Trophoblast cell (in vitro differentiated cells and primary cell): ENCODE measurements at regions not wholly inside any gene's neighbourhood (a gene's known extent, or its start where the extent isn't known, plus 50 kb on each side); places are given as distances from the start of the nearest gene placed in this dataset.

ENCODE experiments used
- DNase-seq, 2 donors: peaks; one replicate each; pipeline ENCODE4 v3.0.0-alpha.2; 2016
- H2AFZ ChIP-seq: 2 replicates; pipeline ENCODE4 v1.6.1; 2013; ENCODE audit warnings: low read length, moderate library complexity, mild to moderate bottlenecking; ENCODE audit not compliant: insufficient read depth, poor library complexity
- H2AK5ac ChIP-seq: 2 replicates; pipeline ENCODE4 v1.6.1; 2013; ENCODE audit warnings: mild to moderate bottlenecking, low read length
- H2BK120ac ChIP-seq: 2 replicates; pipeline ENCODE4 v1.6.1; 2013; ENCODE audit warnings: low read length, mild to moderate bottlenecking, moderate library complexity; ENCODE audit not compliant: insufficient read depth, poor library complexity
- H2BK12ac ChIP-seq: 2 replicates; pipeline ENCODE4 v1.6.1; 2013; ENCODE audit warnings: mild to moderate bottlenecking, low read length, moderate library complexity
- H2BK5ac ChIP-seq: 2 replicates; pipeline ENCODE4 v1.6.1; 2013; ENCODE audit warnings: low read length, low read depth, moderate library complexity, mild to moderate bottlenecking; ENCODE audit not compliant: poor library complexity
- H3K14ac ChIP-seq: 2 replicates; pipeline ENCODE4 v1.6.1; 2013; ENCODE audit warnings: mild to moderate bottlenecking, low read length
- H3K18ac ChIP-seq: 2 replicates; pipeline ENCODE4 v1.6.1; 2013; ENCODE audit warnings: mild to moderate bottlenecking, low read length
- H3K23ac ChIP-seq: 2 replicates; pipeline ENCODE4 v1.6.1; 2013; ENCODE audit warnings: low read length
- H3K27ac ChIP-seq: 2 replicates; pipeline ENCODE4 v1.5.1; 2013; ENCODE audit warnings: low read depth, mild to moderate bottlenecking, inconsistent platforms, low read length, moderate library complexity
- H3K27me3 ChIP-seq: 2 replicates; pipeline ENCODE4 v1.6.1; 2013; ENCODE audit warnings: inconsistent platforms, mild to moderate bottlenecking, low read length, moderate library complexity; ENCODE audit not compliant: insufficient read depth
- H3K36me3 ChIP-seq, 2 experiments: 1 replicate in 1 of 2; 2 replicates in 1 of 2; pipeline ENCODE4 v1.6.1; 2013; ENCODE audit warnings: low read length in 2 of 2, mild to moderate bottlenecking in 2 of 2, moderate library complexity in 1 of 2; ENCODE audit not compliant: insufficient read depth in 2 of 2, control insufficient read depth in 1 of 2
- H3K4ac ChIP-seq: 2 replicates; pipeline ENCODE4 v1.6.1; 2013; ENCODE audit warnings: low read depth, mild to moderate bottlenecking, low read length, moderate library complexity
- H3K4me1 ChIP-seq, 2 experiments: 1 replicate in 1 of 2; 2 replicates in 1 of 2; pipeline ENCODE4 v1.6.1; 2013; ENCODE audit warnings: low read length in 2 of 2, mild to moderate bottlenecking in 2 of 2, moderate library complexity in 1 of 2; ENCODE audit not compliant: insufficient read depth in 2 of 2, control insufficient read depth in 1 of 2
- H3K4me2 ChIP-seq: 2 replicates; pipeline ENCODE4 v1.6.1; 2013; ENCODE audit warnings: inconsistent platforms, mild to moderate bottlenecking, low read length, moderate library complexity
- H3K4me3 ChIP-seq: 2 replicates; pipeline ENCODE4 v1.5.1; 2013; ENCODE audit warnings: mild to moderate bottlenecking, low read depth, low read length, inconsistent platforms
- H3K79me1 ChIP-seq: one replicate; pipeline ENCODE4 v1.6.1; 2013; ENCODE audit warnings: low read length
- H3K79me2 ChIP-seq: 2 replicates; pipeline ENCODE4 v1.6.1; 2013; ENCODE audit warnings: low read length, mild to moderate bottlenecking; ENCODE audit not compliant: control insufficient read depth, insufficient read depth, poor library complexity
- H3K9ac ChIP-seq: 2 replicates; pipeline ENCODE4 v1.6.1; 2013; ENCODE audit warnings: mild to moderate bottlenecking, low read length
- H3K9me3 ChIP-seq: 2 replicates; pipeline ENCODE4 v1.6.1; 2013; ENCODE audit warnings: low read depth, mild to moderate bottlenecking, control low read depth, inconsistent platforms, low read length; ENCODE audit not compliant: insufficient read depth
- H4K12ac ChIP-seq: 2 replicates; pipeline ENCODE4 v1.6.1; 2013; ENCODE audit warnings: low read depth, mild to moderate bottlenecking, low read length, moderate library complexity
- H4K8ac ChIP-seq: 2 replicates; pipeline ENCODE4 v1.6.1; 2013; ENCODE audit warnings: low read depth, mild to moderate bottlenecking, low read length, moderate library complexity
- H4K91ac ChIP-seq: one replicate; pipeline ENCODE4 v1.6.1; 2013; ENCODE audit warnings: low read depth, mild to moderate bottlenecking, low read length, moderate library complexity
- WGBS: extraction: QIAGEN DNeasy Blood & Tissue Kit; methylation state at CpG from one replicate; pipeline ENCODE4 v1.1.7; 2013; ENCODE audit warnings: missing lambda C conversion rate; ENCODE audit not compliant: insufficient read length, insufficient coverage; ENCODE audit errors: extremely low coverage; 5-methylcytosine and 5-hydroxymethylcytosine counted together

- H2BK5ac ChIP-seq = no peak overlapping the region
- WGBS = no CpG with 5 or more reads among the region's 14 CpGs
- H3K27ac ChIP-seq = no peak overlapping the region
- H3K4me3 ChIP-seq = no peak overlapping the region
- no peak overlapping the region for H2AFZ ChIP-seq
- DNase-seq = no peak
- no peaks in the 10 kb centered on the region for H3K4me1 ChIP-seq
- H3K9me3 ChIP-seq = peaks cover 2% of the 10 kb centered on the region
- H2BK12ac ChIP-seq = no peak overlapping the region
- H2AK5ac ChIP-seq = no peak overlapping the region
- no peak overlapping the region for H3K18ac ChIP-seq
- H3K36me3 ChIP-seq = no peaks in the 10 kb centered on the region
- no peak overlapping the region for H4K8ac ChIP-seq
- no peaks in the 10 kb centered on the region for H3K79me1 ChIP-seq
- H3K4ac ChIP-seq = no peak overlapping the region
- no peak overlapping the region for H4K91ac ChIP-seq
- H3K4me2 ChIP-seq = no peak overlapping the region
- H3K14ac ChIP-seq = no peak overlapping the region
- no peak overlapping the region for H3K9ac ChIP-seq
- H3K27me3 ChIP-seq = no peaks in the 10 kb centered on the region
- no peaks in the 10 kb centered on the region for H3K79me2 ChIP-seq
- H4K12ac ChIP-seq = no peak overlapping the region
- no peak overlapping the region for H3K23ac ChIP-seq
- no peak overlapping the region for H2BK120ac ChIP-seq
Observed at GRCh38 chr11:119985551-119985950, 152.4 kb downstream of the TRIM29 start.

DNA sequence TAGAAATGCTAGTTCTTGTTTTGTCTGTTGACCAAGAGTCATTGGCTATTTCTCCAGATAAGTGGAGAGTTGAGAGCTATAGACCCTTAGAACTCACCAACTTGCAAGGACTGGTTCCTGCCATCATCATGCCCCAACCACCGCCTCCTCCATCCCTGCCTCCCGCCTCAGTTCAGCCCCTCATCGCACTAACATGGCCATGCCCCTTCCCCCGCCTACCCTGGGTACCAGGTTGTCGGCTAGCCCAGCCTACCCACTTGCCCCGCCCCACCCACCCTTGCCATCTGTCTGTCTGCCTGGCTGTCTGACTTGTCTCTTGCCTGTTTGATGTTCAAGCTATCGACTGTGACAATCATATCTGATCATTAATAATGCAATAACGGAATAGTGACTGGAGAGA, 154.1 kb downstream of the TRIM29 start:
- no peaks in the 10 kb centered on the region for H3K9me3 ChIP-seq
- no peak overlapping the region for H4K12ac ChIP-seq
- H2AFZ ChIP-seq = no peak overlapping the region
- H2AK5ac ChIP-seq = no peak overlapping the region
- no peak overlapping the region for H4K8ac ChIP-seq
- no peak overlapping the region for H3K4me2 ChIP-seq
- no peak overlapping the region for H3K9ac ChIP-seq
- no peaks in the 10 kb centered on the region for H3K27me3 ChIP-seq
- no peaks in the 10 kb centered on the region for H3K36me3 ChIP-seq
- H3K79me2 ChIP-seq = no peaks in the 10 kb centered on the region
- H3K14ac ChIP-seq = no peak overlapping the region
- H3K4ac ChIP-seq = no peak overlapping the region
- H2BK5ac ChIP-seq = no peak overlapping the region
- H3K18ac ChIP-seq = no peak overlapping the region
- H4K91ac ChIP-seq = no peak overlapping the region
- no peak overlapping the region for H2BK120ac ChIP-seq
- WGBS = no CpG with 5 or more reads among the region's 8 CpGs
- H3K4me3 ChIP-seq = no peak overlapping the region
- no peak overlapping the region for H3K27ac ChIP-seq
- H3K4me1 ChIP-seq = no peaks in the 10 kb centered on the region
- DNase-seq = no peak
- no peak overlapping the region for H3K23ac ChIP-seq
- no peaks in the 10 kb centered on the region for H3K79me1 ChIP-seq
- no peak overlapping the region for H2BK12ac ChIP-seq

DNA sequence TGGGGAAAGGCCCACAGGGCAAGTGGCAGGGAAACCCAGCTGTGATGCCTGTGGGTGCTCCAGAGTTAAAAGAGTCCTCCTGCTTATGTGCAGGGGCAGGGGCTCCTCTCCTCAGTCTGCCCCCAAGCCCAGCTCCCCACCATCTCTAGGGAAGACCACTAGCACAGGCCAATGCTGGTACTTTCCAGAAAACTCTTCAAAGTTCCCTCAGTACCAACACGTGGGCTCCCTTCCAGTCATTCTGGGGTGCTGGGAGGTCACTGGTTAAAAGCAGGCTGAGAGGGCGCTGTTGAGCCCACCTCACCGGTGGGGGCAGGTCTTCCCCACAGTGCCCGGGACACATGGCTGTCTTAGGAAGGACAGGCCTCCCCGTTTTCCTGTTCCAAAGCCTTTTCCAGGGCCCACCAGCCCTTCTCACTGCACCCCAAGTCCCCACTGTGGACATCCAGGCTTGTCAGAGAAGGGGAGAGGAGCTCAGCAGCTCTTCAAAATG, 154.6 kb downstream of the TRIM29 start:
- no peak overlapping the region for H3K14ac ChIP-seq
- no peak overlapping the region for H3K27ac ChIP-seq
- no peak overlapping the region for H3K18ac ChIP-seq
- no peak overlapping the region for H2BK12ac ChIP-seq
- H3K4me3 ChIP-seq = no peak overlapping the region
- H3K9me3 ChIP-seq = no peaks in the 10 kb centered on the region
- H3K4me2 ChIP-seq = no peak overlapping the region
- WGBS = no CpG with 5 or more reads among the region's 5 CpGs
- H3K79me2 ChIP-seq = no peaks in the 10 kb centered on the region
- H2BK120ac ChIP-seq = no peak overlapping the region
- H3K23ac ChIP-seq = no peak overlapping the region
- H4K91ac ChIP-seq = no peak overlapping the region
- DNase-seq = no peak
- H3K4me1 ChIP-seq = no peaks in the 10 kb centered on the region
- H2BK5ac ChIP-seq = no peak overlapping the region
- H2AFZ ChIP-seq = no peak overlapping the region
- H4K12ac ChIP-seq = no peak overlapping the region
- H3K4ac ChIP-seq = no peak overlapping the region
- no peaks in the 10 kb centered on the region for H3K36me3 ChIP-seq
- H3K9ac ChIP-seq = no peak overlapping the region
- H2AK5ac ChIP-seq = no peak overlapping the region
- no peaks in the 10 kb centered on the region for H3K79me1 ChIP-seq
- no peak overlapping the region for H4K8ac ChIP-seq
- H3K27me3 ChIP-seq = no peaks in the 10 kb centered on the region

GRCh38 chr11:119982517-119983239, 155.2 kb downstream of the TRIM29 start:
- Histone ChIP-seq H3K4me3 (no peak overlapping the region), H4K12ac (no peak overlapping the region), H3K14ac (no peak overlapping the region), H3K18ac (no peak overlapping the region), H3K23ac (no peak overlapping the region), H3K9me3 (no peaks in the 10 kb centered on the region), H3K36me3 (no peaks in the 10 kb centered on the region), H4K8ac (no peak overlapping the region), H3K79me1 (no peaks in the 10 kb centered on the region), H3K4me1 (peaks cover 4 to 5% of the 10 kb centered on the region in 2 experiments), H2BK12ac (no peak overlapping the region), H2AFZ (no peak overlapping the region), H2BK5ac (no peak overlapping the region), H3K4ac (no peak overlapping the region), H3K27me3 (no peaks in the 10 kb centered on the region), H3K9ac (no peak overlapping the region), H3K27ac (no peak overlapping the region), H3K79me2 (no peaks in the 10 kb centered on the region), H2AK5ac (no peak overlapping the region), H3K4me2 (no peak overlapping the region), H4K91ac (no peak overlapping the region), H2BK120ac (no peak overlapping the region)
- no CpG with 5 or more reads among the region's 16 CpGs for WGBS
- DNase-seq = no peak
